Fibroblast of skin of left biceps (primary cell): ENCODE measurements at regions not wholly inside any gene's neighbourhood (a gene's known extent, or its start where the extent isn't known, plus 50 kb on each side); places are given as distances from the start of the nearest gene placed in this dataset.
"Not testable (repeated sequence)": the region's sequence is repeated elsewhere in the genome, so short reads cannot be mapped to it uniquely, and the experiment has no call there.

Experiments used
- DNase-seq, 2 experiments: peaks; one replicate each; pipeline ENCODE4 v3.0.0-alpha.2; 2013; ENCODE audit warnings: low read depth in 2 of 2

GRCh38 chr5:142259758-142260157, 65.1 kb downstream of the SPRY4 start:
- no peak for DNase-seq

- no peak for DNase-seq
Observed at GRCh38 chr5:142255831-142256230, 69.0 kb downstream of the SPRY4 start.

- no peak for DNase-seq
Observed at GRCh38 chr5:142254431-142254830, 70.4 kb downstream of the SPRY4 start.

- no peak for DNase-seq
Observed at GRCh38 chr5:142253938-142254337, 70.9 kb downstream of the SPRY4 start.

- no peak for DNase-seq
Observed at GRCh38 chr5:142250119-142250518, 74.7 kb downstream of the SPRY4 start.

- peak; percentile 86 to 87 for DNase-seq
Observed at GRCh38 chr5:142248853-142249462, 75.9 kb downstream of the SPRY4 start.

GRCh38 chr5:142246258-142246657, 78.6 kb downstream of the SPRY4 start:
- no peak for DNase-seq

GRCh38 chr5:142245786-142246185, 79.0 kb downstream of the SPRY4 start:
- DNase-seq: no peak

GRCh38 chr5:142244440-142244839, 80.4 kb downstream of the SPRY4 start:
- DNase-seq: no peak

- no peak for DNase-seq
Observed at GRCh38 chr5:142242272-142242671, 82.5 kb downstream of the SPRY4 start.

GRCh38 chr5:142239394-142240159, 85.2 kb downstream of the SPRY4 start:
- DNase-seq: no peak

- no peak for DNase-seq
Observed at GRCh38 chr5:142237707-142238106, 87.1 kb downstream of the SPRY4 start.

GRCh38 chr5:142236673-142237290, 88.0 kb downstream of the SPRY4 start:
- DNase-seq: not testable (repeated sequence)

GRCh38 chr5:142235870-142236672, 88.8 kb downstream of the SPRY4 start:
- DNase-seq: no peak

GRCh38 chr5:142235050-142235797, 89.6 kb downstream of the SPRY4 start:
- DNase-seq: no peak

GRCh38 chr5:142233083-142234032, 91.5 kb downstream of the SPRY4 start:
- DNase-seq: no peak

GRCh38 chr5:142230949-142231348, 93.9 kb downstream of the SPRY4 start:
- DNase-seq: not testable (repeated sequence)

- no peak for DNase-seq
Observed at GRCh38 chr5:142225141-142225540, 99.7 kb downstream of the SPRY4 start.

GRCh38 chr5:142222866-142223558, 101.8 kb downstream of the SPRY4 start:
- no peak for DNase-seq
